ENCODE measurements at regions not wholly inside any gene's neighbourhood (a gene's known extent, or its start where the extent isn't known, plus 50 kb on each side); places are given as distances from the start of the nearest gene placed in this dataset.

DNA sequence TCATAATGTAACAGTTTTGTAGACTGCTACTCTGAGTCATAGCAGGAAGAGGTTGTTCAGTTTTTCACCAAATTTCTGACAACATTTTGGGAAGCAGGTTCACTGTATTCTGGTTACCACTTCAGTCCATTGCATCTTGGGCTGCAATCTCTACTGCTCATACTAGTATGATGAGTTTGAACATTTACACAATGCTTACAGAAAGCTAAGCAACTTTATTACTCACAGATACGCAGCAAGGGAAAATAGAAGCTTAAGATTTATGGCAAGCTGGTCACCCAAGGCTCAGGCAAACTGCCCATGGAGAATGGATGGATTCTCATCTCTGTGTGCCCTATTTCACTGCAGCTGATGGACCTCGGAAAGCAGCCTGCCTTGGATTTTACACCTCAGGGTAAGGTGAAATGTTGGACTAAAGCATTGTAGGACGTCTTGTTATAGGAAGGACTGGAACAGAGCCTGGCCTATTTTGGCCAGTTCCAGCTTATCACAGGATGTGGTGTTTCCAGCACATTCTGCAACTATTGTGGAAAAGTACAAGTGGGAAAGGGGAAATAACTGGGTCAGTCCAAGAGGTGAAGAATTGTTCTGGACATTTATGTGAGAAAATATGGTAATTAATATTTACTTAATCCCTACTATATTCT is 887.1 kb upstream of the AGA start:
- TF ChIP-seq, protein P1, sequence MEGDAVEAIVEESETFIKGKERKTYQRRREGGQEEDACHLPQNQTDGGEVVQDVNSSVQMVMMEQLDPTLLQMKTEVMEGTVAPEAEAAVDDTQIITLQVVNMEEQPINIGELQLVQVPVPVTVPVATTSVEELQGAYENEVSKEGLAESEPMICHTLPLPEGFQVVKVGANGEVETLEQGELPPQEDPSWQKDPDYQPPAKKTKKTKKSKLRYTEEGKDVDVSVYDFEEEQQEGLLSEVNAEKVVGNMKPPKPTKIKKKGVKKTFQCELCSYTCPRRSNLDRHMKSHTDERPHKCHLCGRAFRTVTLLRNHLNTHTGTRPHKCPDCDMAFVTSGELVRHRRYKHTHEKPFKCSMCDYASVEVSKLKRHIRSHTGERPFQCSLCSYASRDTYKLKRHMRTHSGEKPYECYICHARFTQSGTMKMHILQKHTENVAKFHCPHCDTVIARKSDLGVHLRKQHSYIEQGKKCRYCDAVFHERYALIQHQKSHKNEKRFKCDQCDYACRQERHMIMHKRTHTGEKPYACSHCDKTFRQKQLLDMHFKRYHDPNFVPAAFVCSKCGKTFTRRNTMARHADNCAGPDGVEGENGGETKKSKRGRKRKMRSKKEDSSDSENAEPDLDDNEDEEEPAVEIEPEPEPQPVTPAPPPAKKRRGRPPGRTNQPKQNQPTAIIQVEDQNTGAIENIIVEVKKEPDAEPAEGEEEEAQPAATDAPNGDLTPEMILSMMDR (IDR thresholded peaks at IDR 0.05; ENCODE audit: control extremely low read depth, extremely low read depth) = no peak
- H3K9me3 ChIP-seq (ENCODE audit: control insufficient read depth in 4 of 4, insufficient read depth in 3 of 4, low read length in 3 of 4) = no peaks in the 10 kb centered on the region
- no peak overlapping the region for H3K9ac ChIP-seq (ENCODE audit: insufficient read depth in 1 of 2, low read length in 2 of 2)
- no peaks in the 10 kb centered on the region for H3K36me3 ChIP-seq (ENCODE audit: control insufficient read depth in 4 of 4, insufficient read depth in 4 of 4, low read length in 4 of 4)
- no peaks in the 10 kb centered on the region for H3K27me3 ChIP-seq (ENCODE audit: control insufficient read depth in 3 of 3, insufficient read depth in 3 of 3, low read length in 2 of 3)
- no peak overlapping the region for H3K27ac ChIP-seq (ENCODE audit: low read depth in 1 of 2, low read length in 1 of 2)
- H3K4me1 ChIP-seq (ENCODE audit: control insufficient read depth in 5 of 5, insufficient read depth in 5 of 5, low read length in 5 of 5) = no peaks in the 10 kb centered on the region
- no peak overlapping the region for H3K4me3 ChIP-seq
- WGBS, 2 donors = 65 to 73% methylated on average over 3 of the region's 3 CpGs
- DNase-seq (no peak), ATAC-seq (ENCODE audit: insufficient read depth, low FRiP score) (no peak)

DNA sequence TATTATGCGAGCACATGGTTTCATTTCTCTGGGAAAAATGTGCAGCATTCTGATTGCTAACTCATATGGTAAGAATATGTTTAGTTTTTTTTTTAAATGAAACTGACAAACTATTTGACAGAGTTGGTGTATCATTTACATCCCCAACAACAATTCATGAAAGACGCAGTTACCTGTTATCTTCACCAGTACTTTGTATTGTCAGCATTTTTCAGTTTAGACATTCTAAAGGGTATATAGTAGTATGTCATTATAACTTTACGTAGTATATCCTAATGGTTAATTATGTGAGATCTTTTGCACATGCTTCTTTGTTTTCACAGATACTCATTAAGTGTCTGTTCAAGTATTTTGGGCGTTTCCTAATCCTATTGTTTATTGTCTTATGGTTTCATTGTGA is 891.1 kb upstream of the AGA start:
- no peaks in the 10 kb centered on the region for H3K9me3 ChIP-seq (ENCODE audit: control insufficient read depth in 4 of 4, insufficient read depth in 3 of 4, low read length in 3 of 4)
- TF ChIP-seq, protein P1 (IDR thresholded peaks at IDR 0.05; ENCODE audit: control extremely low read depth, extremely low read depth) = no peak
- no peak overlapping the region for H3K4me3 ChIP-seq
- no peak for DNase-seq
- H3K4me1 ChIP-seq (ENCODE audit: control insufficient read depth in 5 of 5, insufficient read depth in 5 of 5, low read length in 5 of 5) = no peaks in the 10 kb centered on the region
- H3K27ac ChIP-seq (ENCODE audit: low read depth in 1 of 2, low read length in 1 of 2) = no peak overlapping the region
- H3K27me3 ChIP-seq (ENCODE audit: control insufficient read depth in 3 of 3, insufficient read depth in 3 of 3, low read length in 2 of 3) = no peaks in the 10 kb centered on the region
- no peak overlapping the region for H3K9ac ChIP-seq (ENCODE audit: insufficient read depth in 1 of 2, low read length in 2 of 2)
- 62 to 76% methylated on average over 4 of the region's 4 CpGs for WGBS, 2 donors
- no peaks in the 10 kb centered on the region for H3K36me3 ChIP-seq (ENCODE audit: control insufficient read depth in 4 of 4, insufficient read depth in 4 of 4, low read length in 4 of 4)
- no peak for ATAC-seq (ENCODE audit: insufficient read depth, low FRiP score)

DNA sequence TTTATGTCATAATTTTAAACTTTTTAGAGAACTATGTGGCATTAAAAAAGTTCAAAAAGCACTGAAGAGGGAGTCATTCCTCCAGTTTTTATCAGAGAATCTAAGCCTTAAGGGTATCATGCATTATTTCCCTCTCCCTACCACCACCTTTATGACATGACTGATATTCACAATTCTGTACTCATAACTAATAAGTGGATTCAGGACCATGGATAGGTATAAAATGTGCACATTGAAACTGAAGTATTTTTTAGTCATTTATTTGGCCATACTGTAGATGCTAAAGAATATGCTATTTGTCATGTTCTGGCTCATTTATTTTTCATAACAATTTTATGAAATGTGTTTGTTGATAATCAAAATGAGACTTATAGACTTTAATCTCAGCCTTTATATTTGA is 897.5 kb upstream of the AGA start:
- no peak for ATAC-seq (ENCODE audit: insufficient read depth, low FRiP score)
- Histone ChIP-seq H3K27me3 (ENCODE audit: control insufficient read depth in 3 of 3, insufficient read depth in 3 of 3, low read length in 2 of 3) (no peaks in the 10 kb centered on the region), H3K9me3 (ENCODE audit: control insufficient read depth in 4 of 4, insufficient read depth in 3 of 4, low read length in 3 of 4) (no peaks in the 10 kb centered on the region), H3K4me3 (no peak overlapping the region), H3K4me1 (ENCODE audit: control insufficient read depth in 5 of 5, insufficient read depth in 5 of 5, low read length in 5 of 5) (no peaks in the 10 kb centered on the region), H3K36me3 (ENCODE audit: control insufficient read depth in 4 of 4, insufficient read depth in 4 of 4, low read length in 4 of 4) (no peaks in the 10 kb centered on the region), H3K27ac (ENCODE audit: low read depth in 1 of 2, low read length in 1 of 2) (no peak overlapping the region), H3K9ac (ENCODE audit: insufficient read depth in 1 of 2, low read length in 2 of 2) (no peak overlapping the region)
- DNase-seq = peak in 1 of 3 donors; percentile 41
- TF ChIP-seq, protein P1 (IDR thresholded peaks at IDR 0.05; ENCODE audit: control extremely low read depth, extremely low read depth) = no peak

DNA sequence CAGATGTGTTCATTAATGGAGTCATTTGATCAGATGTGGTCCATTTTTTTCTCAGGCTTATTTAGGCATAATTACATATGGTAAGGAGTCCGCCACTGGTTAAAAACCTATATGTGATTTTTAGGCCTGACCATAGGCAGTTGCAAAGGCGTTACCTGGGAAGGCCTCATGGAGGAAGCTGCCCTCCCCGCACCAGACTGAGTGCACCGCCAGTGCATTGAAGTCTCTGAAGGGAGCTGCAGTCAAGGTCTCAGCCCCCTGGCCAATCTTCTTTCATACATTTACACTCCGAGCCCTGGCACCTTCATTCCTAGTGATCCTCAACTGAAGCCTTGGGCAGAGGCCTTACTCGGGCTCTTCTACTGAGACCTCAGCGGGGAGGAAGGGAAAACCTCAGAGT is 898.2 kb upstream of the AGA start:
- H3K9ac ChIP-seq (ENCODE audit: insufficient read depth in 1 of 2, low read length in 2 of 2) = no peak overlapping the region
- ATAC-seq (ENCODE audit: insufficient read depth, low FRiP score) (no peak), DNase-seq (no peak)
- no peaks in the 10 kb centered on the region for H3K4me1 ChIP-seq (ENCODE audit: control insufficient read depth in 5 of 5, insufficient read depth in 5 of 5, low read length in 5 of 5)
- no peaks in the 10 kb centered on the region for H3K36me3 ChIP-seq (ENCODE audit: control insufficient read depth in 4 of 4, insufficient read depth in 4 of 4, low read length in 4 of 4)
- 89 to 91% methylated on average over 7 of the region's 7 CpGs for WGBS, 2 donors
- H3K9me3 ChIP-seq (ENCODE audit: control insufficient read depth in 4 of 4, insufficient read depth in 3 of 4, low read length in 3 of 4) = no peaks in the 10 kb centered on the region
- TF ChIP-seq, protein P1 (IDR thresholded peaks at IDR 0.05; ENCODE audit: control extremely low read depth, extremely low read depth) = no peak
- H3K27ac ChIP-seq (ENCODE audit: low read depth in 1 of 2, low read length in 1 of 2) = no peak overlapping the region
- H3K27me3 ChIP-seq (ENCODE audit: control insufficient read depth in 3 of 3, insufficient read depth in 3 of 3, low read length in 2 of 3) = no peaks in the 10 kb centered on the region
- H3K4me3 ChIP-seq = no peak overlapping the region
